Medulla oblongata (tissue), 1 donor: ENCODE measurements at regions not wholly inside any gene's neighbourhood (a gene's known extent, or its start where the extent isn't known, plus 50 kb on each side); places are given as distances from the start of the nearest gene placed in this dataset.

Experiments
- DNase-seq: peaks from one replicate; pipeline ENCODE4 v3.0.0-alpha.2; 2015; ENCODE audit errors: extremely low spot score

DNA sequence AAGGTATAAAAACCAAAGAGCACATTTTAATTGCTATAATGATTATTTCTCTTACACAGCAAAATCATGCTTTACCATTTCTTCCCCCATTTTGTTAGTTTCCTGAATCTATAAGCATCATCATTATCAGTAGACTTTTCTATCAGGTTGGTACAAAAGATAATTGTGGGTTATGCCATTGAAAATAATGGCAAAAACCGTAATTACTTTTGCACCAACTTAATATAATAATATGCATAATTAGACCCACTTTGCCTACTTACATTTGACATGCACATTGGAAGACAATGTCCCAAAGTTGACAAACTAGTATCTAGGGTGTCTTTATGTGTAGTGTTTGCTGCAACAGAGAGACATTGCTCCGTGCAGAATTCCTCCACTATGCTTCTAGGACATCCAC, 594.2 kb downstream of the LMO4 start:
- DNase-seq: no peak

DNA sequence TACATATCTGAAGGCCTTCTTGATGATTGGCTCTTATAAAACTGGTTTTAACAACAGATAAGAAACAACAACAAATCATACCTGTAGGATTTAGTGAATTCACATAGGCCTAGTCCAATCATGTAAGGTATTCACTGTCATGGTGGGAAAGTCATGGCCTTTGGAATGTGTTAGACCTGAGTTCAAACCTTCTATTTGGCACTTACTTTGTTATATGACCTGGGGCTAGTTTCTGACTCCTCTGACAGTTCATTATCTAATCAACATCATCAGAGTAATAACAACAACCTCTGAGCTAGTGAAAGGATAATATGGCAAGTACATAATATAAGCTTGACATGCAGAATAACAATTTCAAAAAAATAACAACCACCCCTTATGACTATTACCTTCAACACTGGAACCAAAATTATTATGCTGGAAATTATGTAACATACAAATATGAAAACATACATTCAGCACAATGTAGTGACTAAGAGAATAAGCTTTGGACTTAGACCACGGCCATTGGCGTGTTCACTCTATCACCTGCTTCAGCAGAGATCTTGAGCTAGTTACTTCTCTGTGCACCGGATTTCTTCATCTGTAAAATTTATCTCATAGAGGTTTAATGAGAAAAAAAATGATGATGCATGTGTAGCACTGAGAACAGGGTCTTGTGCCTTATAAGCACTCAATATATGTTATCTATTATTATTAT, 597.6 kb downstream of the LMO4 start:
- no peak for DNase-seq

DNA sequence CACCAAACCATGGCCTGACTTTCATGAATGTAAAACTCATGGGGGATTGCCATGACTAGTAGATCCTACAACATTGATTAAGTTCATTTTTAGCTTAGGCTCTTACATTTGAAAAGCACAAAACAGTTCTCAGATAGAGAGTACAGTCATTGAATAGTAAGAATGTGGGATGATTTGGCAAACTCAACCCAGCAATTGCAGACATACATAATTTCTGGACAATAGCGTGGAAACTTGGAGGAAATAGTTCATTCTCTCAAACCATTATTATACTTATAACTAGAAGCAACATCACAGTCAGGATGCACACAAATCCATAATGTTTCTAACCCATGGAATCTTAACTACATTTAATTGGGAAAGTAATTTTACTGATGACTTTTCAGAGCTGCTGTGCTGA, 598.2 kb downstream of the LMO4 start:
- no peak for DNase-seq

DNA sequence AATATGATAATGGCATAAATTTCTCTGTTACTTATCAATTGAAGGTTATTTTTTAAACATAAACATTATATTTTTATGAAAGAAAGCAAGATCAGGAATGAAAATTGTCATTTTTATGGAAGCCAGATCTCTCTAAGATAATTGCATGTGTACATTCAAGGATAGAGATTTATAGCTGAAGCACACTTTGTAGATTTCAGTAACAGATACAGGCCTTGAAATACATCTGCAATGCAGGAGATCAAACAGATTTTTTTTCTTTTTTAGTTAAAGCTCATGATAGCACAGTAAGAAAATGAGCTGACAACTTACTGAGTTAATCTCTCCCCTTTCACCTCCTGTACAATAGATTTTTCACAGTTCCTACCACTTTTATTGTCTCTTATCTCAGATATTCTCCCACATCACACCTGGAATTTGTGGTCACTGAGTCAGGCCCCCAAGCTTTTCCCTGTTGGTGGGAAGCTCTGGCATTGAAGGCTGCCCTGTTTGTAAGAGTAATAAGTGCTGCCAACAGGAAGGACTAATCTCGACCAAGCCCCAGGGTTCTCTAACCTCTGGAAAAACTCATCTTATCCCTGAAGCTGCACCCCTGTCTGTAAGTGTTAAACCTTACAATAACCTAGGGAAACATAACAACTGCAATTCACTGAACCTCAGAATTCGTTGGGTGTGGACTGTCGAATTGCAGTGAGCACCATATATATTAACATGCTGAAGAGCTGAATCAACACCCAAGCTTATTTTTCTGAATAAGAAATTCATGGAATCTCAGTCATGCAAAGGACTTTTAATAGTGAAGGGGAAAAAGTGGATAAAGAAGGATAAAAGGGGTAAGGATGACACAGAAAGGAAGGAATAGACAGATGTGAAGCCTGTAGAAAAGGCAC, 599.0 kb downstream of the LMO4 start:
- DNase-seq: no peak

- DNase-seq: no peak
Observed at GRCh38 chr1:87928623-87929022, 599.9 kb downstream of the LMO4 start.

- no peak for DNase-seq
Observed at GRCh38 chr1:87929906-87930305, 601.2 kb downstream of the LMO4 start.

DNA sequence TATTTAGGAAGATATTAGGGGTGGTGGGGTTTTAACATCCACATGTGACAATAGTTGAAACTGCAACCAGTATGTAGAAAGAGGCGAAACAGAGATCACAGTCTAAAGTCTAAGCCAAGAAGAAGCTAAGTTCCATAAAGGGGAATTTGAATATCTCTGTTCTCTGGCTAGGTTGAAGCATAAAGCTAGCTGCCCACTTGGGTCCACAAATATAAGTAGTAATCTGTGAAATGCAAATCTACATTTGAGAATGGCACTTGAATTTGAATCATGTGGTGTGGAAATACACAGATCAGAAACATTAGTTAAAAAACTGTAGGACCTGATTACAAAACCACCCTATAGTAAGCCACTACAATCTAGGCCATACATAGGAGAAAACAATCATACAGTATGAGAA, 602.1 kb downstream of the LMO4 start:
- no peak for DNase-seq

DNA sequence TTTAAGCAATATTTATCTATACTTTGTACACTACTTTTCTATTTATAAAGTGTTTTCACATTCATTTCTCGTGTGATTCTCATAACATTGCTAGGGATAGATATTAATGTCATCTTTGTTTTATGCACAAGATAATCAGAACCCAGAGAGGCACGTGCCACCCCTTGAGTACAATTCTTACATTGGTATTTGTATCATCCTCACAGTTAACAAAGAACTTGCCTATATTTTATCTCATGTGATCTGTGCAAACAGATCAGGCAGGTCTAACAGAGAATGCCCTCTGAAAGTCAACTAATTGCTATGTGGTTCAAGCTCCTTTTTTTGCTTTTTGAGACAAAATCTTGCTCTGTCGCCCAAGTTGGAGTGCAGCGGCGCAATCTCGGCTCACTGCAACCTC, 604.5 kb downstream of the LMO4 start:
- no peak for DNase-seq

DNA sequence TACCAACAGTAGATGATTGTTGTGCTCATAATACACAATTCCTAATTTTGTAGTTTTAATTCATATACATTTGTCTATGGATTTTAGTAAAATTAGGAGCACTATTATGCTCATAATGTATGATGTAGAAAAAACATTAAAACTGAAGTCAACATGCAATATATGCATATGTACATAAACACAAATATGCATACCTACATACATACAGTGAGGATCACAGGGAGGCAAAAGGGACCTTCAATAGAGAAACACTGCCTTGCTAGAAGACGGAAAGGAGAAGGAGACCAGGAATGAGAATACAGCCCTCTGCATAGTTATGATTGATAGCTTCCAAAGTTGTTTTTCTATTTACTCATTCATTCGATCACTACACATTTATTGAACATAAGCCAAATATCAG, 606.5 kb downstream of the LMO4 start:
- no peak for DNase-seq

- DNase-seq: no peak
Observed at GRCh38 chr1:87937831-87938395, 609.2 kb downstream of the LMO4 start.

GRCh38 chr1:87938631-87939030, 610.0 kb downstream of the LMO4 start:
- DNase-seq: no peak

DNA sequence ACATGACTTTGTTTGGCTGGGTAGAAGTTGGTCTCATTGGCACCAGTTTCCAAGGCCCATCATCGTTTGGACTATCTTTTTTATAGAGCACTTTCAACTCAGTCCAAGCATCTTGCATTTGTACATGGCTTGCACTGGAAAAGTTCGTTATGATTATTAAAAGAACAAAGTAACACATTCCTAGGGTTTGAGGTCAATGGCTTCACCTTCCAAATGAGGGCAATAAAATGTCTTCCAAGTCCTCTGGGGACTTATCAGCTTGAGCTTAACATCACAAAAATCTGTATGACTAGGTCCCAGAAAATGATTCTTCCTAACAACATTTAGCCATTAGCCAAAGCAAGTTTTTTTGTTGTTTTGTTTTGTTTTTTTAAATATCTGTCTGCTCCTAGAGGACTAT, 610.8 kb downstream of the LMO4 start:
- DNase-seq: no peak

DNA sequence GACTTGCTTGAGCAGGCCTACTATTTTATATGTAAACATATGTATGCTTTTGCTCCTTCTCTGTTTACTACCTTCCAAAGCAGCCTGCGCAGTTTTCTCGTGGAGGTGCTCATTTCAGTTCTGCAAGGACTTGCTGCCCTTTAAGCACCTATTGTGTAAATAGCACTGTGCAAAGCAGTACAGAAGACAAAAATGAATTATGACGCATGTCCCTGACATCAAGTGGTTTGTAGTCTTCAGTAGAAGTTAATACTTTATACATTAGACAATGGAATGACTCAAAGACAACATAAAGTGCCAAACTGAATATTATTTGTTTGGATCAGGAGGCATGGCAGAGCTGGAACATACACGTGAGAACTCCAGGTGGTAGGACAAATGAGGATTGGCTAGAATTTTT, 611.7 kb downstream of the LMO4 start:
- DNase-seq: no peak

DNA sequence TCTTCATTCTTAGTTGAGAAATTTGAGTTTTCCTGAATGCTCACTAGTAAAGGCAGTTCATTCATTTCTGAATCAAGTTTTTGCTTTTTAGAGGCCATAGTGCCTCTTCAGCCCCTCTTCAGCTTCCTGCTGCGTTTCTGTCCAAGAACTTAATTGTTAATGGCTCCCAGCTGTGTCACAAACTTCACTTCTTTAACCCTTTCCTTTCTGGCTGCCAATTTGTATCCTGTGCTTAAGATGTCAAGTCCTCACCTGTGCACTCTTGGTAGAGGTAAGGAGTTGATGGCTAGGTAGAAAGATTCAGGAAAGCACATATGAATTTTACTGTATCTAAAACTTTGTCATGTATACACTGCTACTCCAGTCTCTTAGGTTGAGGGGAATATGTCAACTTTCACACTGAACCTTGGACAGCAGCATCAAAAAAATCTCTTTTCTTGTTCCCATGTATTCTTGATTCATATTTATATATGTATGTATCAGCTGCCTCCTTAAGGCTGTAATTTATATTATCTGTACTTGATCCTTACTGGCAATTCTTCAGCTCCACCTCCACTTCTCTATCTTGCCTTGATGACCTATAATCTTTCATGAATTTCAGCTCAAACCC, 612.8 kb downstream of the LMO4 start:
- DNase-seq: no peak

- DNase-seq: no peak
Observed at GRCh38 chr1:87942165-87942564, 613.5 kb downstream of the LMO4 start.

DNA sequence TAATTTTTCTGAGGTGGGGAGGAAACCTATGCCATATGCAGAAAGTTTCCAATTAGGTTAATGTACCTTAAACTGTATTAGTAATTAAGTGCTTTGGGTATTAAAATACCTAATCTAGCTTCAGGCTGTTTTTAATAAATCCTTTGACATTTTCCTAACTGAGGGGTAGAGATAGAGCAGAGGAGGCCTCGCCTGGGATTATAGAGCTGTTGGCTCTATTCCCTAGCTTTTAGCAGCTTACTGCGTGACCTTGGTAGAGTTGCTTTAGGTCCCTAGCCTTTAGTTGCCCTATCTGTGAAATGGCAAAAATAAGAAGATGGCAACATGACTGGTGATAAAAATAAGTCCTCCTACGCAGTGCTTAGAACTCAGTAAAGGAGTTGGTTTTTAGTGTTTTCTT, 621.0 kb downstream of the LMO4 start:
- no peak for DNase-seq

- DNase-seq: peak; percentile 48
Observed at GRCh38 chr1:87950369-87950768, 621.7 kb downstream of the LMO4 start.

DNA sequence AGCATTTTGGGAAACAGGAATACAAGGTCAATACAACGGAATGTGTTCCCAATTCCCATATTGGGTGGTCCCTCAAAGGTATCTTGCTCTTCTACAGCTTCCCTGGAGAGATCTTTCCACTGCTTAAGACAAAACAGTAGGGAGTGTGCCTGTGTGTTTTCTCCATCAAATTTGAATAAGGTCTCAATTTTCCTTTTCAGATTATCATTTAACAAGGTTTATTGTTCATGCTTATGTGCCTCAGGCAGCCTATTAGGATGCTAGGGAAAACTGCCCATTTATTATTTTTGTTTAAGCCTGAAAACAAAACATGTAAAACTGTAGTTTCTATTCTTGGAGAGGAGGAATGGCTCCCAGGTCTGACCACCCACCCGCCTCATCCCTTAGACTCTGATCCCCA, 622.7 kb downstream of the LMO4 start:
- no peak for DNase-seq

GRCh38 chr1:87951852-87952251, 623.2 kb downstream of the LMO4 start:
- peak; percentile 5 for DNase-seq

GRCh38 chr1:87953121-87953520, 624.4 kb downstream of the LMO4 start:
- no peak for DNase-seq

GRCh38 chr1:87953732-87954344, 625.2 kb downstream of the LMO4 start:
- peak; percentile 85 for DNase-seq

GRCh38 chr1:87955038-87955437, 626.4 kb downstream of the LMO4 start:
- DNase-seq: no peak
